ENCODE measurements at regions not wholly inside any gene's neighbourhood (a gene's known extent, or its start where the extent isn't known, plus 50 kb on each side); places are given as distances from the start of the nearest gene placed in this dataset.
"Not testable (repeated sequence)": the region's sequence is repeated elsewhere in the genome, so short reads cannot be mapped to it uniquely, and the experiment has no call there.

DNA sequence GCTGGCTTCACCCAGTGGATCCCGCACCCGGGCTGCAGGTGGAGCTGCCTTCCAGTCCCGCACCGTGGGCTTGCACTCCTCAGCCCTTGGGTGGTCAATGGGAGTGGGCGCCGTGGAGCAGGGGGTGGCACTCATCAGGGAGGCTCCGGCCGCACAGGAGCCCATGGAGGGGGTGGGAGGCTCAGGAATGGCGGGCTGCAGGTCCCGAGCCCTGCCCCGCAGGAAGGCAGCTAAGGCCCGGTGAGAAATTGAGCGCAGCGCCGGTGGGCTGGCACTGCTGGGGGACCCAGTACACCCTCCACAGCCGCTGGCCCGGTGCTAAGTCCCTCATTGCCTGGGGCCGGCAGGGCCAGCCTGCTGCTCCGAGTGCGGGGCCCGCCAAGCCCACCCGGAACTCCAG is 209.9 kb downstream of the UTRN start:
- TF ChIP-seq, protein P1, sequence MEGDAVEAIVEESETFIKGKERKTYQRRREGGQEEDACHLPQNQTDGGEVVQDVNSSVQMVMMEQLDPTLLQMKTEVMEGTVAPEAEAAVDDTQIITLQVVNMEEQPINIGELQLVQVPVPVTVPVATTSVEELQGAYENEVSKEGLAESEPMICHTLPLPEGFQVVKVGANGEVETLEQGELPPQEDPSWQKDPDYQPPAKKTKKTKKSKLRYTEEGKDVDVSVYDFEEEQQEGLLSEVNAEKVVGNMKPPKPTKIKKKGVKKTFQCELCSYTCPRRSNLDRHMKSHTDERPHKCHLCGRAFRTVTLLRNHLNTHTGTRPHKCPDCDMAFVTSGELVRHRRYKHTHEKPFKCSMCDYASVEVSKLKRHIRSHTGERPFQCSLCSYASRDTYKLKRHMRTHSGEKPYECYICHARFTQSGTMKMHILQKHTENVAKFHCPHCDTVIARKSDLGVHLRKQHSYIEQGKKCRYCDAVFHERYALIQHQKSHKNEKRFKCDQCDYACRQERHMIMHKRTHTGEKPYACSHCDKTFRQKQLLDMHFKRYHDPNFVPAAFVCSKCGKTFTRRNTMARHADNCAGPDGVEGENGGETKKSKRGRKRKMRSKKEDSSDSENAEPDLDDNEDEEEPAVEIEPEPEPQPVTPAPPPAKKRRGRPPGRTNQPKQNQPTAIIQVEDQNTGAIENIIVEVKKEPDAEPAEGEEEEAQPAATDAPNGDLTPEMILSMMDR (IDR thresholded peaks at IDR 0.05): not testable (repeated sequence)
- TF ChIP-seq EZH2 (IDR thresholded peaks at IDR 0.05; ENCODE audit: borderline replicate concordance, insufficient read depth, low read depth, low read length, poor library complexity, severe bottlenecking): not testable (repeated sequence)
